HG02642 (cell line): ENCODE measurements at regions not wholly inside any gene's neighbourhood (a gene's known extent, or its start where the extent isn't known, plus 50 kb on each side); places are given as distances from the start of the nearest gene placed in this dataset.

Experiments
- ATAC-seq: cut with Tn5 transposase; IDR thresholded peaks from one replicate; pipeline ENCODE4 v1.9.1; 2021; ENCODE audit warnings: mild to moderate bottlenecking; ENCODE audit not compliant: unreplicated experiment, poor library complexity

DNA sequence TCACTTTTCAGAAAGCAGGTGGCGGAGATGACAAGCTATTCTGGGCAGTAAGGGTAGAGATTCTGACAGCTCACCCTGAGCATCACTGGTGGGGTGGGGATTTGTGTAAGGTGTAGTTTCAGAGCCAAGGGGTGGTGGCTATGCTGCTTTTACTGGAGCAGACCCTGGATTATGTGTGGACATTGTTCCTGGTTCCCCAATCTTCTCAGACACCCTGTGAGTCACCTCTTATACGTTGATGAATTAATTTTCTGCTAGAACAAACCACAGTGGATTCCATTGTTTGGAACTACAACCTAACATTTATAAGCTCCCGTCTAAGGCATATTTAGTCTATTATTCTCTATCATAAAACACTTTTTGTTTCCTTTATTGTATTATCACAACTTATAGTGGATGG is 169.5 kb upstream of the COL8A1 start:
- ATAC-seq: no peak

DNA sequence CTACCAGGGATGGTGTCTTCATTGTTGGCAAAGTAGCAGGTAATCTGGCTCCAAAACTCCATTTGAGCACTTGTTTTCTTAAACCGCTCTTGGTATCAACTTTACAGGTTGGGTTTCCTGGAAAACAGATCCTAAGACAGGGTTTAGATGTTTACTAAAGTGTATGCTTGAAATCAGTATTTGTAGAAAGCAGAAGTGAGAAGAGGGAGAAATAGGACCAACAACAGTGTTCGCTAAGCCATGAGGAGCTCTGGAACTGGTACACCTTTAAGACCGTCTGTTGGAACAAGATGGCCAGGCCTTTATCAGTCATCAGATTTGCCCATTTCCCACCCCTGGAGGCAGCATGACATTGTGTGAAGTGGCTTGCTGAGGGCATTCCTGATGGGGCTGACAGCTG is 171.0 kb upstream of the COL8A1 start:
- ATAC-seq: no peak

DNA sequence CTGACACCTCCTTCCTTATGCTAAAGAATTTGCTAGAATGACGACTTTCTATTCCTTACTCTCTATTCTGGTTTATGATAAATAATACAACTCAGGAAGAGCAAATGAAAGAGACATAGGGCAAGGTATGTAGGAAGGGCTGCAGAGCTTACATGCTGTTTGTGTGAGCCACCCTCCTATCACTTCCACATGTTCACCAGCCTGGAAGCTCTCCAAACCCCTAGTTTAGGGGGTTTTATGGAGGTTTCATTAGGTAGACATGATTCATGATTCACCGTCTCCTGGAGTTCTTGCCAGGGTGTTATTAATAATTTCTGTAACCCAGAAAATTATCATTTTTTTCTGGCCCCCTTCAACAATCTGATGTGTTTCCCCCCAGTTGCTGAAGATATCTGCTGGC is 172.1 kb upstream of the COL8A1 start:
- ATAC-seq: no peak

DNA sequence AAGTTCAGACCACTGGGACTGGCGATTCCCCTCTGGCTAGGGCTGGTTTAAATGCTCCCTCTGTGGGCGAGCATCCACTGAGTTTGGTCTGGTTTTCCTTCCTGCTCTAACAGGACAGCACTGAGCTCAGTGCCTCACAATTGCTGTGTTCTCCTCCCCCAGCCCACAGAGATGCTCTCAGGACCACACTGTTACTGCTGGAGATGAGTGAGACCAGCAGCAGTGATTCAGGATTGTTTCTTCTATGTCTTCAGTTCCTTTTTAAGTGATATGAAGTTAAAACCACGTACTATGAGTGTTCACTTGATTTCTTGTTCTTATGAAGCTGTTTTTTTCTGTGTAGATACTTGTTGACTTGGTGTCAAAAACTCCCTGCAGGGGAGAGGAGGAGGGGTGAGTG is 180.4 kb upstream of the COL8A1 start:
- no peak for ATAC-seq

DNA sequence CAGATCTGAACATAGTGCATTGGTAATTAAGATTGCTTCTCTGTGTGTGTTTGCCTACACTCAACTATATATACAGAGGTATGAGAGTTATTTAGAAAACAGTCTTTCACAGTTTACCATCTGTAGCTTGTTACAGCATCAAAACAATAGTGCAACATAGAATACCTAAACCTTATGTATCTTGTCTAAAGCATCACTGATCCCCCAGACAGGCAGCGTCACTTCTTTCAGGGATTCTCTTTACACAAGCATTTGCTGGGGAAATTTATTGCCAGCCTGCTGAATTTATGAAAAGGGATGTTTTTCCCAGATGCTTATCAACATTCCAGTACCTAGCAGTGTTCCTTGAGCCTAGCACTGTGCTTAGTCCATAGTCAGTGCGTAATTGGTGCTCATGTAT is 195.8 kb upstream of the COL8A1 start:
- ATAC-seq: no peak

DNA sequence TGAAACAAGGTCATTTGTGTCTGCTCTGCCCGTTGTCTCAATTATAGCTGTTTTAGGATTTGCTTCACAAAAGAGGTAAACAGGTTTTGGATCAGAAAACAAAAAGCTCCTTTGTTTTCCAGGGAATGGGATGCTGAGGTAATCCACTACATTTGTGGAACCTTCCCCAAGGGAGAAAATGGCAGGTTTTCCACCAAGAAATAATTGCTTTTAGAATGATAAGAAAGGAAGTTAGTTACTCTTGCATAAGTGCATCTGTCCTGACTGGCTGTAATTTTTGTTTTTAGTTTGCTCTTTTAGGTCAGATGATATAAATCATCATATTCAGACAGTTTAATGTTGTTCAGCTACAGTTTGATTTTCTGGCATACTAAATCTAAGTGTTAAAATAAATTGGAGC is 198.5 kb upstream of the COL8A1 start:
- no peak for ATAC-seq

DNA sequence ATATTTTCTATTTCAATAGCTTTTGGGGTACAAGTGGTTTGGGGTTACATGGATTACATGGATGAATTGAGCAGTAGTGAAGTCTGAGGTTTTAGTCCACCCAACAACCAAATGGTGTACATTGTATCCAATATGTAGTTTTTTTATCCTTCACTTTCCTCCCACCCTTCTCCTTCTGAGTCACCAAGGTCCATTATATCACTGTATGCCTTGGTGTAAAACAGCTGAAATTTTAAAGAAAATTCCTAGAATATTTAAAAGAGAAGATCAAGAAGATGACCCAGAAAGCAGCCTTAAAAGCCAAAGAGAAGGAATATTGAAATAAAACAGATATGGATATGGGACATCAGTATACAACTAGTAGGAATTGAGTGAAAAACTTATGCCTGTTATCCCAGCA is 204.2 kb upstream of the COL8A1 start:
- ATAC-seq: no peak

DNA sequence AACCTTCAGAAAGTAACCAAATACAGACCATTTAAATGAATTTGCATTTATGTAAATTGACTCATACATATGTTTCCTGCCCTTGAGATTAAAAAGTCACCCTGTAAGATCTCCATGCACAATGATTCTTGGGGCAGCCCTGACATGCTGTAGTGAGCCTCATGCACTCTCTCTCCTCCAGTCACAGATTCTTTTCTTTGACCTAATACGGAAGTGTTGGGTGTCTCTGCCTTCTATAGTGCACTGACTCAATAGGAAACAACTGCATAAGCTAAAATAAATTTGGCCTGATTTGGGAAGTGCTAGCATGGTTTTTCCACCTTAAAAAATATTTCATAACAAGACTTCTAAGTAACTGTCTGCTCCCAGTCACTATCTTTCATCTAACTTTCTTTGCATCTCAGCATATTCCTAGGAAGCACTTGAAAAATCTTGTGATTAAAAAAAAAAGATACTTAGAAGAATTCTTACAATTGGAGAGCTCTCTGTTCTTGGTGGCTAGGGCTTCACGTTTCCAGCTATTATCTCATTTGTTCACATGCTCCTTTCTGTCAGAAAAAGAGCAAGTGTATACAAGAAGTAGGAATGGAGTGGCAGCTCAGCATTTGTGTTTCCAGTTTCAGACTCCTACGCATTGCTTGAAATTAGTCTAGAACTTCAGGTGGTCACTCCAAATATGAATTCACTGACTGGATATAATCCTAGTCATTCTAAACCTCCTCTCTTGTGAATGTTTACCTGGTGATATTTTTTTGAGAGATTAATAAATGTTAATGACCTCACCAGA is 207.9 kb upstream of the COL8A1 start:
- ATAC-seq: peak; percentile 80

DNA sequence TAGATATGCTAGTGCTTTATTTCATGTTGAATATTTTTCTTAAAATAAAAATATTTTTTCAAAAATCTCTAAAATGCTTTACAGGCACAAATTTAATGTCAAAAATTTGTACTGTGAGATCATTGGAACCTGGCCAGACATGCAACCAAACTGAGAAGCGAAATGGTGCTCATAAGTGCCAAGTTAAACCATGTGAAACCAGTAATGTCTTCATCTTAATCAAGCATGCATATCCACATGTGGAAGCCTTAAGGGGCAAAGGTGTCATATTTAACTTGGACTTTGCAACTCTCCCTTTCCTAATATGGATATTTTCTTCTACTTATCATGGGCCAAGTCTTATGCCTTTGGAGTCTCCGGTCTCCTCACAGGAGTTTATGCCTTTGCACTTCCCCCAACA is 208.9 kb upstream of the COL8A1 start:
- ATAC-seq: no peak

DNA sequence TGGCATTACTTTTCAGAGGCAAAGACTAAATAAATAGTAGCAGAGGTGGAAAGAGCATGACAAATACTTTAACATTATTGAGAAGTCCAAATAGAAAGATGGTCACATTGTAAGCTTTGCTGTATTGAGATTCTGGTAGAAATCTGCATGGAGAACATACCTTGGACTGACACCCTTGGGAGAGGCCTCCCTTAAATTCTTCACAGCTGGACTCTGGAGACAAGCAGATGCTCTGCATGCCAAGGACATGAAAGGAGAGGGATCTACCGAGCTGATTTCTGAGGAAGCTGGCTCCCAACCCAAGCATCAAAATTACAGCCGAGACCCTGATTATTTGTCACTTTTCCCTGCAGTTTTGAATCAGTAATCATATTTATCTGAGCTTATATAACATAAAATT is 212.5 kb upstream of the COL8A1 start:
- ATAC-seq: no peak

DNA sequence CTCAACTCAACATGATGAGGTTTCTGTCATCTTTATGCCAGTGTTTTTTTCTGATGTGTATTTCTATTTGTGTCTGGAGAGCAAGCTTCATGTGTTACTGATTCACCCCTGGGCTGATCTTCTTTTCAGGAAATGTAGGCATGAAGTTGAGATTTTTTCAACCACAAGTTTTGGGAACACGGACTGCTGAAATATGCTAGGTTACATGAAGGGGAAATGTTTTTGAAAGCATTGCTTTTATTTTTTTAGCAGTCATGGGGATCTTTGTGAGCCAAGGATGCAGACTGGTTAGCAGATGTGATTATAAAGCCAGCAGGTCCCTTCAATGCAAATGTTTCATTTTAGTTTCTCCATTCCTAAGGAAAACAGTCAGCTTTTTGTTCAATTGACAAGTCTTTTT is 219.3 kb upstream of the COL8A1 start:
- ATAC-seq: no peak

DNA sequence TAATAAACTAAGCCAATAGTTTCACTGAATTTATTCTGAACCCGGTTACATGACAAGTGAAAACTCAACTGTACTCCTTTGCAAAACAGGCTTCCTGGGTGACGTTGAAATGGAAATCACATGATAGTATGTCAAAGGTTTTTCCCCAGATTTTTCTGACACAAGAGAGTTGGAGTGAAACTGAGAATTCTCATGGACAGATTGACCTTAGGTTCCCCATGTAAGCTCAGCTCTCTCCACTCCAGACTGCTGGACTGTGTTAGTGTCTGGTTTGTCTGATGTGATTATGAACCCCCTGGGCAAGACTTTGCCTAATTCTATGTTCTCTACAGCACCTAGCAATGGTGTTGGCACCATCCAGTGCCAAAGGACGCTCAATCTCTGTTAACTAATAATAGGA is 219.7 kb upstream of the COL8A1 start:
- ATAC-seq: peak; percentile 77

DNA sequence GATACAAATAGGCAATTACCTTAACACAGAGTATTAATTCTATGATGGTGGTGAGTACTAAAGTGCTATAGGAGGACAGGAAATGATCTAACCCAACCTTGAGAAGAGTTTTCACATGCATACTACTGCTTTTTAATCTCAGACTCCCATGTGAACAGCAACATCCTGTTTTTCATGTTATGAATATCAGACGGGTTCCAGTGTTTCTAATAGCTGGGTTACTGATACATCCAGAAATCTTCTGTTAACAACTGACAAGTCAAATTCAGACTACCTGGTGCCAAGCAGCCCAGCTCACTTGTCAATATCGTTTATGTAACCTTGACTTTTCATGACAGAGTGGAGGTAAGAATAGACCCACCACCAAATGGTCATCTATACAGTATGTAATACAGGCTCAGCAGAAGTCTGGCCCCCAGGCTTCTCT is 220.2 kb upstream of the COL8A1 start:
- peak; percentile 67 for ATAC-seq

DNA sequence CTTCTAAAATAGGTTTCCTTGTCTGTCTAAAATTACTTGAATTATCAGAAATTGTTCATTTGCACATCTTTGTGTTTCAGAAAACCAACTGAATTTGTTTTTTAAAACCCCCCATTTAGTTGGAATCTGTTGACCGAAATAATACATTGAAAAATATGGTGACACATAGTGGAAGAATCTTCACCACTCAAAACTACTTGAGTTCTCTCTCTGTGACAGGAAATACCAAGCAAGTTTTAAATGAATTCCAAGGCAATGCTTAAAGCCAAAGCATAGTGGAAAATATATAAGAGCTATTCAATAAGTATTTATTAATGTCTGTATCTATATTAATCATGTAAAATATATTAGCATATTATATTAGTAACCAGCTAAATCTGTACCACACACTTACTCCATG is 224.9 kb upstream of the COL8A1 start:
- no peak for ATAC-seq

DNA sequence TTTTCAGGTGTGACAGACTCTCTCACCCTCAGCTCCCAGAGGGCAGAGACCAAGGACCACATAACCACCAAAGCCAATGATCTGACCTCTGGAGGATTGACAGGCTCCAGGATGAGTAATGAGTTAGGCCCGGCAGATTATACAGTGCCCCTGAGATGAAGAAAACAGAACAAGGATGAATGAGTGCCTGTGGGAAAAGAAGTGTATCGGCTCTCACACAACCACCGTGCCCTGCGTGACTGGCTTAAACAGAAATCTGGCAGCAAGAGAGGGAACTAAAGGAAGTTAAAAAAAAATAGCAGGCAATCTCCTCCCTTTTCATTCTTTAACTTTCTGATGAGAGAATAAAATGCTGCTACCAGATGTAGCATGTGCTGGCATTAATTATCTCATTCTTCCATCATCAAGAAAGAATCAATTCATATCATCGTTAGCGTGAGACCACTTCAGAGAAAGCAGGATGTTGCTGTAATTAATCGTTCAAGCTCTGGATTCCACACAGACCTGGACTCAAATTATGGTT is 227.5 kb upstream of the COL8A1 start:
- peak; percentile 69 for ATAC-seq

DNA sequence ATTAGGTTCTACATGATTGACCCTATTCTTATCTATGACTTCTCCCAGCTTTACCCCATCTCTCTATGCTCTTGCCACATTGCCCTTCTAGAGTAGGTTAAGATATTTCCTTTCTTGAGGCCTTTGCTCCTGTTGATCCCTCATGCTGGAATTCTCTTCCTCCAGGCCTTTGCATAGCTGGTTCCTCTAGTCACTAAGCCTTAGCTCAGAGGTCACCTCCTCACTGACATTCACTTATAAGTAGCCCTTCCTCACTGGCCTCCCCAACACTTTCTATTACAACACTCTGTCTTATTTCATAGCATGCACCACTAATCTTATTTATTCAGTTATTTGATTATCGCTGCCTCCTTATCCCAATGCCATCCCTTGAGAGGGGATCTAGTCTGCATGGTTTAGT is 228.4 kb upstream of the COL8A1 start:
- no peak for ATAC-seq

DNA sequence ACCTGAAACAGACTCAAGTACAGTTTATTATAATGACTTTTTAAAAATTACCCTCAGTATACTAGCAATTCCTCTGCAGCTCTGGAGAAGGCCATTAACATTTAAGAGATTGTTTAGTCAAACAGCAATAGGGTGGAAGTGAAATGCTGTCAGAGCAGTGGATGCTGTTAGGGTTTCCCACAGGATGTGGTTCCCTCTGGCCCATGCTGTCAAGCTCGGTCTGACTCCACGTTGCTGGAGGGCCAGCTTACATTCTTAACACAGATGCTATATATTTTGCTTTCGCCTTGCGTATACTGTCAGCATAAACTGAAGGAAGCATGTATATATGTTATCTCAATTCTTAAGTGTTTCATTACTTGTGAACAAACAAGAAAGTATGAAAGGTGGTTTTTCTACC is 231.1 kb upstream of the COL8A1 start:
- ATAC-seq: no peak

DNA sequence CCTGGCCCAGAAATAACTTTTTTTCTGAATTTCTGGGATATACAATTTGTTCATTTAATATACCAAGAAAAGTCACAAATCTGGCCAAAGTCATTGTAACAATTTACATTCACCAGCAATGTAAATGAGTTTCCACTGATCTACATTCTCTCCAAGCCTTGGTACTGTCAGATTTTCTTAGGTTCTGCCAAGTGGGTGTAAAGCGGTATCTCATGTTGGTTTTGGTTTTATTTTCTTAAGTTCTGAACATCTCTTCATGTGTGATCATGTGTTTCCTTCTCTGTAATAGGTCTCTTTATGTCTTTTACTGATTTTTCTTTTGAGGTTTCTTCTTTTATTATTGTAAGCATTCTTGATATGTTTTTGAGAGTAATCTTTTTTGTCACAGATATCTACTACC is 235.6 kb upstream of the COL8A1 start:
- no peak for ATAC-seq

DNA sequence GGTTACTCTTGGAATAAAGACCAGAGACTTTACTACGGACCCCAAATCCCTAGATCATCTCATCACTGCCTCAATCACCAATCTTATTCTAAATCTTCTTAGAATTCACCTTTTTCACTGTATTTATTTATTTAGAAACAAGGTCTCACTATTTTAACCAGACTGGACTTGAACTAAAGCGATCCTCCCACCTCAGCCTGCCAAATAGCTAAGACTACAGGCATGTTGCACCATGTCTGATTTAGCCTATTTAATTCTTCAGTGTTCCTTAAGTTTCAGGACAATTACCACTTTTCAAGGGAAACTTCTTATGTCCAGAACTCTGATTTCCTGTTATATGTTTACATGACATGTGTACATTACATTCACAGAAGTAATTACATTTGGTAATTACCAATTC is 238.0 kb upstream of the COL8A1 start:
- no peak for ATAC-seq

DNA sequence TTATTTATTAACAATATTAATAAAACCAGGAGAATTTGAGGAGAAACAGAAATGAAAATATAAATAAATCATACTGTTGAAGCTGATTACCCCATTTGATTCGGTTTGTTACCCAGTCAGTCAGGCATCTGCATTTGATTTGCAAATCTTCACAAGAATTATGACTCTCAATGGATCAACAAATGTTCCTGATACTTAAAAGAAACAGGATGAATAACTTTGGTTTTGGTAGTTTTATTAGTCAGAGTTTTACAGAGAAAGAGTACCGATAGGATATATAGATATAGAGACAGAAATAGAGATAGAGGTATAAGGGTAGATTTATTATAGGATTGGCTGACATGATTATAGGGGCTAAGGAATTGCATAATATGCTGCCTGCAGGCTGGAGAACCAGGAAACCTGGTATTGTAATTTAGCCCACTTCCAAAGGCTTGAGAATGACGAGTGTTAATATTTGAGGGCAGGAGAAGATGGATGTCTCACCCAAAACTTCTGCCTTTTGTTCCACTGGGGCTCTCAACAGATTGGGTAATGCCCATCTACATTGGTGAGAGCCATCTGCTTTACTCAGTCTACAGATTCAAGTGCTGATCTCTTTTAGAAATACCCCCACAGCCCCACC is 241.6 kb upstream of the COL8A1 start:
- no peak for ATAC-seq

DNA sequence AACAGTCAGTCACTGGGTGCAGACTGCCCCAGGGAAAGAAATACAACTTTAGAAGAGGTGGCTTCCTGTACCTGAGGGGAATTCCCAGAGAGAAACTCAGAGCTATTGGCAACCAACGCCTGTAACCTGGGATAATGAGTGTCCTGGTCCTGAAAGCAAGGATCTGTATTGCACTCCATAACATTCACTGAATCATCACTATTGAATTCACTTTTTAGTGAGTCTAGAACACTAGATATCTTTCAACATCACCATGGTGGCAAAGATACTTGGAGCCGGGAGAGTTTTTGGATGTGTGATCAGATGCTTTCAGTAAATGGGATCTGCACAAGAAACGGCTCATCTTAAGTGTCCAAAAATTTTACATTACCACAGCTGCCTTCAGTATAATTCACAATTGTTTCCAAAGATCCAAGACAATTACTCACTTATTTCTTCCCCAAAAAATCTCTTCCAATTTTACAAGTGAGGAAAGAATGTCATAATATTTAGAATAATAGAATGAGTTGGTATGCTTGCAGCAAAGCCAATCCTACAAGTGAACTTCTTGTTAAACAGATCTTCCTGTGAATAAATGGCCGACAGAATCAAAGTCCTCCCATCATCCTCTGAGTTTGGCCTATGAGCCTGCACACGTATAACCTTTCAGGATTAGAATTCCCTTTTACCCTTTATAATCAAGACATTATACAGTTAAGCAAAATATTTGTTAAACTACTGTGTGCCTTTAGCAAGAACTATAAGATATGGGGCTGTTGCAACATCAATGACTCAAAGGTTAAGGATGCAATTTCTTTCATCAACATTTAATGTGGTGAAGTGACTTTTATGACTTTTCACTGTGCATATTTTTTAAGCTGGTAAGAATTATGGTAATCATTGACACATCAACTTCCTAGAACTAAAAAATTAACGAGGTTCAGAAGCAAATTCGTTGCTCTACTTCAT is 243.3 kb upstream of the COL8A1 start:
- no peak for ATAC-seq
